ENCODE measurements at regions not wholly inside any gene's neighbourhood (a gene's known extent, or its start where the extent isn't known, plus 50 kb on each side); places are given as distances from the start of the nearest gene placed in this dataset.
"Not testable (repeated sequence)": the region's sequence is repeated elsewhere in the genome, so short reads cannot be mapped to it uniquely, and the experiment has no call there.

GRCh38 chr6:92125681-92126080 lies 1293.7 kb downstream of the EPHA7 start:
- no peak for DNase-seq

DNA sequence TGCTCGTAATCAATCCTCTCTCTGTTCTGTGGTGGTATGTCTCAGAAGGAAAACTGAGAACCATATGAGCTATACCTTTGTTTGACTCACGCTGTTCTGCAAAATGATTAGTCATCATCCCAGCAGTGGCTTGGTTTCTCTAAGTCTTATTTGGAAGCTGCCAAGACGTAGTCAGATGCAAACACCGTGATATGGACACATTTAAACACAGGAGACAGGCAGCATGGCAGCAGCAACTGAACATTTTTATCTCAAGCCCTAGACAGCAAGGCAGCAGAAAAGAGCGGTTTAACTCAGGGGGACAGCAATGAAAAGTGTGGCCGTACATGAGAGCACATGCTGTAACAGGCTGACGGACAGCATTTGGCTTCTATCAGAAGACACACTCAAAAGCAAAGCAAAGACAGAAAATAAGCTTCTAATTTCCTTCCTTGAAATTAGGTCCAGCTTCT lies 1295.1 kb downstream of the EPHA7 start:
- no peak for DNase-seq

DNA sequence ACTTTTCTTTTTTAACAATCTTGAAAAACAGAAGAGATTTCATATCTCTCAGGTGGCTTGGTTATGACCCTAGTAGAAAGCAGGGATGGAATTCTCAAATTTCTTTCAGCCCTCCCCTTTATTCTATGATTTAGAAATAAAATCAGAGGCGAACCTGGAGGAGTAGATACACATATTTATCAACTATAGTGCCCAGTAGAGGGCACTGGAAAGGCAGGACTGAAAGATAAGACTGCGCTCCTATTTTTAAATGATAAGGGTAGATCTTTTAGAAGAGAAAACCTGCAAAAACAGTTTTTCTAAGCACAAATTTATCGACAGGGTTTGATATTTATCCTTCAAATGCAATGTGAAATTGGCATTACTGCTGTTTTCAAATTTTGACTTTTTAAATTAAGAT lies 1296.6 kb downstream of the EPHA7 start:
- peak; percentile 40 for DNase-seq

DNA sequence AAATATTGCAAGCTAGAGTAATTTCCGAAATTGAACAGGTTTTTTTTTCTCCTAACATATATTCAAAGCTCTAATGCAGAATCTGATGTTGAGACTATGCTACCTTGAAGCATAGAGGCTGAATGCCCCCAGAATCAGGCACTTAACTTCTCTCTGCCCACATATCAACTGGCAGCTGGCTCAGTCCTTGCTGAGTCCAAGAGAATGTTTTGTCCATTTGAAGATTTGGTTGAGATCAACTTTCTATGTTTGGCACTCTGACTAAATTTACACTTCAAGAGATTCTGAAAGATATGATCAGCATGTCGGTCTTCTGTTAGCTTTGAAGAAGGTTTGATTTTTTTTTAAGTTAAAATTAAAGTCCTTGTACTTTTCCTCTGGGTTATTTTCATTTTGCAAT lies 1298.1 kb downstream of the EPHA7 start:
- no peak for DNase-seq

DNA sequence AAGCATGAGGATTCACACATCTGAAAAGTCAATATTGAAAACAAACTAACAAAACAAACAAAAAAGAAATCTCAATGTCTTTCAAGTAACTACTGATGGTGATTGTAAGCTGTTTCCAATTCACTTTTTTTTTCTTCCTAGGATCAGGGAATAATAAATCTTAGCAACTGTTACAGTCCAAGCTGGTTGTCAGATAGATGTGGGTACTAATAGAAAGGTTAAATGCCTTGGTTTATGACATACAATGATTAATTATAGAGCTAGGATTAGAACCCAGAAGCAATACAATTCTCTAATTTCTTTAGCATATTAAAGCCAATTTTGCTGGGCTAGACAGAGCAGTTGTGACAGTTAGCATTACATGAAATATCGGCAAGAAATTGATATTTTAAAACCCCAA lies 1301.6 kb downstream of the EPHA7 start:
- no peak for DNase-seq

DNA sequence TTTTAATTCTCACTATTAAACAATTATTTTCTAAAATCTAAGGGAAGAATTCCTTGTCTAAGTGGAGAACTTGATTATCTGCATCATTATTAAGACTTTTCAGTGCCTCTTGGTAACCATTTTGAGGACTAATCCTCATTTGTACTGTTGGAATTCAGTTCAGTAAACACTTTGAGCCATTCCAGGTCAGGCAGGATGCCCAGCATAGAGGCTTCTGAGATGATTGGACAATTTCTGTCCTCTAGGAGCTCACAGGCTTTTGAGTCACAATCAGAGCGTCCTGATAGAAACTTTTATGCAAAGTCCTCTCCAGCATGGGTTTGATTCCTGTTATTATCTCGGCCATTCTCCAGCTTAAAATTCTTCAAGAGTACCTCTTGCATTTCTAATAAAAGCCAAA lies 1304.6 kb downstream of the EPHA7 start:
- DNase-seq = no peak

- peak; percentile 33 for DNase-seq
Measured at GRCh38 chr6:92114091-92114675, 1305.2 kb downstream of the EPHA7 start.

- no peak for DNase-seq
Measured at GRCh38 chr6:92111386-92111785, 1308.0 kb downstream of the EPHA7 start.

GRCh38 chr6:92110403-92110802 lies 1309.0 kb downstream of the EPHA7 start:
- DNase-seq = peak; percentile 69

DNA sequence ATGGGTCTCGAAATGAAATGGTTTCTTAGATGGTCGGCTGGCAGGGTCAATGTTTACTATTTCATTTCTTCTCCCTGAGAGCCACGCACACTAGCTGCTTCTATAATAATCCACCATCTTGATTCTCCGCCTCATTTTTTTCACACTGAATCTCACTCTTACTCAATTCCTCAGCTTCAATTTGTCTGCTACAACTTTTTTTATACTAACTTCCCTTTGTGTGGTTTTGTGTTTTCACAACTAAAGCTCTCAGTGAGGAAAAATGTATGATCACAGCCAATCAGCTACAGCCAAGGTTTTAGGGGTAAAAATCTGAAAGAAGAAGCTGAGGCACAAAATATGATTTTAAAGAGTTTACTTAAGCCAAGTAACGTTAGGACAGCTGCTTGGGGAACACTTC lies 1309.4 kb downstream of the EPHA7 start:
- DNase-seq = no peak

DNA sequence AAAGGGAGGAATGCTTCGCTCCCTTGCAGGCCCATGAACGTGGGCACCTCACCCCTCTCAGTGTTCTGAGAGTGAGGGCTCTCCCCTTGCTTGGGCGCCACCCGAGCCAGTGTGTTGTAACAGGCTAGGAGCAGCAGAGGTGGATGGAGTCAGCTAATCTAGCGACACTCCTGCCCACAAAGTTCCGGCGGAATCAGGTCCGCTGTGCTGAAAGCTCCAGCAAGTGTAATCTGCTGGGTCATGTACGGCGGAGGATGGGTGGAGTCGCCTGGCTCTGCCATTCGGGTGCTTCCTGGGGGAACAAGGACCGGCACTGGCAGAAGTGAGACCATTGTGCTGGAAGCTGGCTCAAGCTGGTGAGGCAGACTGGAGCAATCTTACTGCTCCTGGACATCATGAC lies 1310.1 kb downstream of the EPHA7 start:
- DNase-seq = no peak

DNA sequence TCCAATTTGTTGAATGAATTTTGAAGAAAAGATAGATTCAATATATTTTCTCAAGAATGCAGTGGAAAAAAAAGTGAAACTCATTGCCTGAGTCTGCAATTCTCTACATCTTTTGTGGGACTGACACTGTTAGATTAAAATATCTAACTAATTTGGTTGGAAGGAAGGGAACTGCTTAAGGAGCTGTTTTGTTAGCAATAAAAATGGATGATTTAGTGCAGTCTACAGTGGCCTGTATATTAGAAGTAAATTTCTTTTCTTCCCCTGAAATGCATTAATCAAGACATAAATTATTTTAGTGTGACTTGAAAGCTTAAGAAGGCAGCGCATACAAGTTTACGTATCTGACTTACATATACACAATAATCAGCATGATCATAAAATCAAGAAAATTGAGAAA lies 1332.6 kb downstream of the EPHA7 start:
- no peak for DNase-seq

GRCh38 chr6:92083914-92084313 lies 1335.4 kb downstream of the EPHA7 start:
- DNase-seq = not testable (repeated sequence)

DNA sequence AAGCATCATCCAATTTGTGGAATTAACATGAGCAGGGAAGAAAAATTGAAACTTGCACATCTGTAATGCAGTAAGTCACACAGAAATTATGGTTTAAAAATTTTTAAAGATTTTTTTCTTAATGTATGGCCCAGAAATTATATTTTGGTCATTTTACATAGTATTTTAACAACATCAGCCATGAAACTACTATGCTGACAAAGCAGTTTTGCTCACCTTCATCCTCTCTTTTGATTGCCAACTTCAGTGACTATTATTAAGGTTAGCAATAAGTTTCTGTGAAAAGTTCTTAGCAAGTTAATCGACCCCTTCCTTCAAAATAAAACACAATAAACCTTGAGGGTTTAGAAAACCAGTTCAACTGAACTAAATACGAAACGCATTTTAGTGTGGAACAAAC lies 1347.0 kb downstream of the EPHA7 start:
- no peak for DNase-seq

DNA sequence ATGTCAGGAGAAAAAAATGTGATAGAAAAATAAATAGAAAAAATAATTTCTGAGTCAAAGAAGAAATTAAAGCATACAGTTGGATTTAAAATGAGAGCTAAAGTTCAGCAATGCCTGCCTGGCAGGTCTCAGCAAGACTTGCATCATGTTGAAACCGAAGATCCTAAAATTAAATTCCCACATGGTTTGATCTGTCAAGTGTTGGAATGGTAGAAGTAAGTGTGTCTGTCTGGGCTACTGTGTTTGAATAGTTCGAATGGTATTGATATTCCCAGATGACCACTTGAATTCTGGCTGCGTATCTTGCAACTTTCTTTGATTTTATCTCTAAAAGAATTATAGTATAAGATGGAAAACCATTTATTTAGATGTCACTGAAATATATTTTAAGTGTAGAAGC lies 1349.6 kb downstream of the EPHA7 start:
- DNase-seq = no peak

- DNase-seq = no peak
Measured at GRCh38 chr6:92052513-92052912, 1366.8 kb downstream of the EPHA7 start.

GRCh38 chr6:92050216-92050615 lies 1369.1 kb downstream of the EPHA7 start:
- no peak for DNase-seq

DNA sequence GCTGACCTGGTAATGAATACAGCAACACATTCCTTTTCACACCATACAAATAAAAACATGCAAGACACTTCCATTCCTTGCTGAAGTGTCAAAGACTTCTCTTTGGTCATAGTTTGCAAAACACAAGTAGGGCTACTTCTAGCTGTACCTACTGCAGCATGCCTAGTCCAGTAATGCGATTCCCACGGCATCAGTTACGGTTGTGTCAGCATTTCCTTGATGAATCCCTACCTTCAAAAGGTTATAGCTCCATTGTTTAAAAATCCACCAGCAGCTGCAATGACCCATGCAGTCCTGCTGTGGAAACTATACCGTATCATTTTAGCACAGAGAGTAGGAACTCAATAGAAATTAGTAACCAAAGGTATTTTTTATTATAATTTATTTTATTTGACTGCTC lies 1371.5 kb downstream of the EPHA7 start:
- peak; percentile 49 for DNase-seq

DNA sequence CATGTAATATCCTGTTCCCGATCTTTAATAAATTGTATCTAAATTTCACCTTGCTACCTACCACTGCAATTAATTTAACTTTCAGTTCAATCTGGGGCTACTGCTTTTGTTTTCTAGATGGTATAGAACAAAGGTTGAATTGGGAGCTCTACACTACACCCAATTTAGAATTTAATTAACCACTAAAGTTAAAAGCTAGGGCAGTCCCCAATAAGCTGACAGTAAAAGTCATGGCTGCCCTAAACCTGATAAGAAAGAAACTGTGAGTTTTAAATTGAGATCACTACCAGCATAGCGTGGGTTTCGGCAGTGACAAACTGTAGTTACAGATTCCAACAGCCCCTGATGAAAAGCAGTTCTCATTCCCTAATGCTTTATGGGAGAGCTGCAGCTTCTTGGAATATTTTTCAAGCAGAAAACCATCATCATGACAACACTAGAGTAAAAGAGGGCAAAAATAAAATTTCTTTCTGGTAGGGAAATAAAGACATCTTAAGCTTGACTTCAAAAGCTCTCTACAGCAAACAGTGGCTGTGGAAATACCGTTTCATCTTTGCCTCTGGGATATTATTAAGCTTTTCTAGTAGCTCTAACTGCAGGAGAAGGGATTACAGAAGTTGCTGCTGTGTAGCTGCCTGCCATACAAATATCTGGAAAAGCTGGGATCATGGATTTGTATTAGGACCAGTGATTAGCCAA lies 1372.1 kb downstream of the EPHA7 start:
- no peak for DNase-seq

DNA sequence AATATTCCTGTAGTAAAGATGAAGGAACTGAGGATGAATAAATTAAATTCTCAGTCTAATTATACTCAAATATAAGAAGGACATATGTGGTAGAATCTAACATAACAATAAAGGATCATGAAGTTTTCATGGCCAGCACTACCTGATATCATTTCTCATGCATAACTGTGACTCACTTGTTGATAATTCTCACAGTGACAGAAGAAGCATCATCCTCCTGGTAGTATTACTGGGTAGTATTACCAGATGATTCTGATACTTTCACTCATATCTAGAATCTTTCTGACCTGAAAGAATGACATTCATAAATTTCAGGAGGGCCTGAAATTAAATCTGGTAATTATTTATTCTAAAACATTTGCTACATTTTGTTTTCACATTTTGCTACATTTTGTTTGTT lies 1375.0 kb downstream of the EPHA7 start:
- DNase-seq = no peak

DNA sequence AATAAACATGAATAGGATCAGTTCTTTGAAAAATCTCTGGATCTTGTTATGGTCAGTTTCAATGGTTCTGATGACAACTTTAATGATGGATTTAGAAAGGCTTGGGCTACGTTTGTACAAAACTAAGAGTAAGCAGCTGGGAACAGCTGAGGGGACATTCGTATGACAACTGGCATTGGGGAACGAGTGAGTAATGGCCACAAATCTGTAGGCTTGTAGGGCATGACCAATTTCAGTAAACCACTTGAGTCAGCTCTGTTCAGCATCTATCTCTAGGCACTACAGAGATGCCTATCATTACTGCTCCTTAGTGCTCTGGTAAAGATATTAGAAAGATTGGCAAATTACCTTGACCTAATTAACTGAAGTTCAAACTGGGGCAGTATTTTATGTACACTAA lies 1375.6 kb downstream of the EPHA7 start:
- DNase-seq = no peak

GRCh38 chr6:92026878-92027277 lies 1392.5 kb downstream of the EPHA7 start:
- no peak for DNase-seq

GRCh38 chr6:92024881-92025280 lies 1394.5 kb downstream of the EPHA7 start:
- DNase-seq = no peak

DNA sequence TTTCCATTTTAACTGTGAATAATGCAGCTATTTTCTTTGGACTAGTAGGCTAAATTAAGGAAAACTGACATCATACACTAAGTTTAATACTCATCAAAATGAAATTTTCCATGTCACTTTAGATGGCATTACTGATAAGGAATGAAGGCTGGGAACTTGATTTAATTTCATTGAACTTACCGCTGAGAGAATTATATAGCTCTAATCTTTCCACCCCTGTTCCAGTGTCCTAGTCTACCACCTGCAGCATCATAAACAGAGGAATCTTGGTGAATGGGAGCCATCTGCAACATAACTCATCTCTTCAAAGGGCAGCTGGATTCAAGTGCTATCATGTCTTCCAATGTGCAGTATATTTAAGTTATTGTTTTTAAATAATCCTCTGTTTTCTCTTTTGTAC lies 1395.2 kb downstream of the EPHA7 start:
- peak; percentile 22 for DNase-seq

GRCh38 chr6:92023410-92023966 lies 1395.9 kb downstream of the EPHA7 start:
- no peak for DNase-seq

All from NCI-H146 (cell line).